ENCODE measurements at regions not wholly inside any gene's neighbourhood (a gene's known extent, or its start where the extent isn't known, plus 50 kb on each side); places are given as distances from the start of the nearest gene placed in this dataset.

GRCh38 chr7:12074889-12075288, 136.2 kb upstream of the TMEM106B start:
- DNase-seq (ENCODE audit: low spot score): no peak

- no peak for DNase-seq (ENCODE audit: low spot score)
Measured at GRCh38 chr7:12080006-12080405, 131.1 kb upstream of the TMEM106B start.

DNA sequence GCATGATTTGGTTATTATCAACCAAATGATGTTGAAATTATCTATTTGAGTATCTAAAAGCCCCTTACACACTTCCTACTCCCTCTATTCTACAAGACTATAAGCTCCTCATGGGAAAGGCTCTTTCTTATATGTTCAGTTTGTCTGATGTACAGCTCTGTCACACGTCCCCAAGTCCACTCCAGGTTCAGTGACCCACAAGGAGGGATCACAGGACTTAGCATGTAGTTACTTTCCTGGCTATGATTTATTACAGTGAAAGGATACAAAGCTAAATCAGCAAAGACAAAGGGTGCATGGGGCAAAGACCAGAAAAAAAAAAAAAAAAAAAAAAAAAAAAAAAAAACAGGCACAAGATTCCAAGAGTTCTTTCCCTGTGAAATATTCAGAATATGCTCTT, 125.6 kb upstream of the TMEM106B start:
- no peak for DNase-seq (ENCODE audit: low spot score)

DNA sequence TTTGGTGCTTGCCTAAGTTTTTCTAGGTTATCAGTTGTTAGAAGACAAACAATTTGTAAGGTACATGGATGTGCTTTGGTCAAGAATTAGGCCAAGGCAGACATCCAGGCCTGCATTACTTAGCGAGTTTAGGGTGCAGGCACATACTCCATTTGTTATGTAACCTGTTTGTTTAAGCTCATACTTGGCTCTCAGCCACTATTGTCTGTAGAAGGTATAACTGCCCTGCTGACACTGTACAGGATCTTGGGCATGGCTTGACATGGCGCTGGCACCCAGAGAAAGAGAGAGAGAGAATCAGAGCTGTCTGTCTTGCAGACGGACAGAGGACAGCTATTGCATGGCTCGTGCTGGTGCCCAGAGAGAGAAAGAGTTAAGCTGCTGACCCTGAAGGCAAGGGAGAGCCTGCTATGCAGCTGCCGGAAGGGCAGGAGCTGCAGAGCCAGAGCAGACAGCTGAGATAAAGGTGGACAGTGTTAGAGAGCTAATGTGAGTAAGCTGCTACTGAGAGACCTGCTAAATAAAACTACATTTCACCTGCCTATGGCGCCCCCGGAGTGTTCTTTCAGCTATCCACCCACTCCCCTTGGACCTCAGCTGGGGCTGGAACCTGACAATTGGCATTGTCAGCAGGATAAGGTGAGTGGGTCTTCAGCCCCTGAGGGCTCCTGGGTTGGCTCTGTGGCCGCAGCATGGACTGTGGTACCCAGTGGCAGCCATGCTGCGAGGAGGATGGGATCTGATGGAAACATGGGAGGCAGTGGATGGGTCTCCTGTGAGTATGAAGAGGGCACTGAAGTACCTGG, 120.9 kb upstream of the TMEM106B start:
- no peak for DNase-seq (ENCODE audit: low spot score)

GRCh38 chr7:12090757-12091221, 120.3 kb upstream of the TMEM106B start:
- no peak for DNase-seq (ENCODE audit: low spot score)

DNA sequence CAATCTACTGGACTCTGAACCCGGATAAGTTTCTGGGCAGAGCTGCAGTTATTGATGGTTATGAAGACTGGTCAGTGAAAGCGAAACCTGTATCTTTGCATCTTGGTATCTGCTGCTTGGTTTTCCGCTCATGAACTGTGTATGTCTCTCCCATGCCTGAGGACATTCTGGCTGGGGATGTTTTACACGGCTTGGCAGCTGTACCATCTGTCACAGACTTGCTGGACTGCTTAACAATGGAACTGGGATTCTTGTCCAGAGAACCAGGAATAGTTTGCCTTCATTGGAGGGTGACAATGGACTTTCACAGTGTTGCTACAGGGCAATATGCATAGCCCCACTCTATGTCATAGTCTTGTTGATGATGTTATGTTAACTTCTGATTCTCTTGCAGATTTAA, 119.9 kb upstream of the TMEM106B start:
- no peak for DNase-seq (ENCODE audit: low spot score)

DNA sequence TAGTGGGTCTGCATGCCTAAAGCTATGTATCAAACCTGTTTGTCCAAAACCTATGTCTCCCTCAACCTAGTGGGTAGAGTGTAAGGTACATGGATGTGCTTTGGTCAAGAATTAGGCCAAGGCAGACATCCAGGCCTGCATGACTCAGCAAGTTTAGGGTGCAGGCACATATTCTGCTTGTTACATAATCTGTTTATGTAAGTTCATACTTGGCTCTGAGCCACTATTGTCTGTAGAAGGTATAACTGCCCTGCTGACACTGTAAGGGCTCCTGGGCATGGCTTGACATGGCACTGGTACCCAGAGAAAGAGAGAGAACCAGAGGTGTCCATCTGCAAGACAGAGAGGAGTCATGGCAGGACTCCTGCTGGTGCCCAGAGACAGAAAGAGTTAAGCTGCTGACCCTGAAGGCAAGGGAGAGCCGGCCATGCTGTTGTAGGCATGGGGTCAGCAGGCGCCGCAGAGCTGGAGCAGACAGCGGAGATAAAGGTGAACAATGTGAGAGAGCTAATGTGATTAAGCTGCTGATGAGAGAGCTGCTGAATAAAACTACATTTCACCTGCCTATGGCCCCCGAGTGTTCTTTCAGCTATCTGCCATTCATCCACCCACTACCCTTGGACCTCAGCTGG, 118.5 kb upstream of the TMEM106B start:
- no peak for DNase-seq (ENCODE audit: low spot score)

GRCh38 chr7:12093365-12093764, 117.7 kb upstream of the TMEM106B start:
- no peak for DNase-seq (ENCODE audit: low spot score)

DNA sequence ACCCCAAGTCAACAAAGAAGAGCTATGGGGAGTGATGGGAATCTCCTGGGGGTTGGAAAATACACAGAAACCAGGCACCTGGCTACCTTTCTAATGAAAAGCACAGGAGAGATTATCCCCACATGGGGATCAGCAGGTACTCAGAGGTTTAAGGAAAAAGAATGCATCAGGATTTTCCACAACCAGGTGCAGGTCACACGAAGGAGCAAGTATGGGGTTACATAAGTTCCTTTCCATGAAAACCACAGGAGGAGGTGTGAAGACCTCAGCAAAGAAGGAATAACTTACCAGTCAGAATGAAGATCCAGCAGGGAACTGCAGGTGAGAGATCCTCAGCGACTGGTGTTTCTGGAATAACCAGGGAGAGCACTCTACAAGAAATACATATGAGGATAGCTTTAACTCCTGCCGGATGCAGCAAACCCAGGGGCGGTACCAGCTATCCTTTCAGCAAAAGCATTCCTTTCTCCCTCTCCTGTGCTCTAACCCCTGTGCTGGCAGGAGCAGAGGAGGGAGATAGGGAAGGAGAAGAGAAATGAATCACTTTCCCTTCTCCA, 116.7 kb upstream of the TMEM106B start:
- no peak for DNase-seq (ENCODE audit: low spot score)

GRCh38 chr7:12102126-12102525, 109.0 kb upstream of the TMEM106B start:
- DNase-seq (ENCODE audit: low spot score): no peak

- DNase-seq (ENCODE audit: low spot score): no peak
Measured at GRCh38 chr7:12102527-12102926, 108.6 kb upstream of the TMEM106B start.

GRCh38 chr7:12103948-12104347, 107.1 kb upstream of the TMEM106B start:
- no peak for DNase-seq (ENCODE audit: low spot score)

- no peak for DNase-seq (ENCODE audit: low spot score)
Measured at GRCh38 chr7:12107381-12107780, 103.7 kb upstream of the TMEM106B start.

GRCh38 chr7:12107841-12108254, 103.2 kb upstream of the TMEM106B start:
- no peak for DNase-seq (ENCODE audit: low spot score)

DNA sequence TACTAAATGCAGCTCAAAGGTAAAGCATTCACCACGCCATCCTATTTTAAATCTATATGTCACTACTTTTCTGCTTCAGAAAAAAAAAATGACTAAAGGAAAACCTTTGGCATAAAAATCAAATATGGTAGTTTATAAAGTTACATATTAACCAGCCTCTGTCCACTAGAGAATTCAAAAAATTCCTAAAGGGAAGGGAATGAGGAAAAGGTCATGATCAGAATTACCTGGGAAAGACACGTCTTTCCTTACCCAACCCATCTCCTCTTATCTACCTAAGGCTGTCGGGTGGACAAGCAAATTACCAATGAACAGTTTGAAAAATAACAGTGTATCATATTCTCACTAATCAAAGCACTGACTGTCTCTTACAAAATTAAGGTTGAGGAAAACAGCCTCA, 100.7 kb upstream of the TMEM106B start:
- no peak for DNase-seq (ENCODE audit: low spot score)

DNA sequence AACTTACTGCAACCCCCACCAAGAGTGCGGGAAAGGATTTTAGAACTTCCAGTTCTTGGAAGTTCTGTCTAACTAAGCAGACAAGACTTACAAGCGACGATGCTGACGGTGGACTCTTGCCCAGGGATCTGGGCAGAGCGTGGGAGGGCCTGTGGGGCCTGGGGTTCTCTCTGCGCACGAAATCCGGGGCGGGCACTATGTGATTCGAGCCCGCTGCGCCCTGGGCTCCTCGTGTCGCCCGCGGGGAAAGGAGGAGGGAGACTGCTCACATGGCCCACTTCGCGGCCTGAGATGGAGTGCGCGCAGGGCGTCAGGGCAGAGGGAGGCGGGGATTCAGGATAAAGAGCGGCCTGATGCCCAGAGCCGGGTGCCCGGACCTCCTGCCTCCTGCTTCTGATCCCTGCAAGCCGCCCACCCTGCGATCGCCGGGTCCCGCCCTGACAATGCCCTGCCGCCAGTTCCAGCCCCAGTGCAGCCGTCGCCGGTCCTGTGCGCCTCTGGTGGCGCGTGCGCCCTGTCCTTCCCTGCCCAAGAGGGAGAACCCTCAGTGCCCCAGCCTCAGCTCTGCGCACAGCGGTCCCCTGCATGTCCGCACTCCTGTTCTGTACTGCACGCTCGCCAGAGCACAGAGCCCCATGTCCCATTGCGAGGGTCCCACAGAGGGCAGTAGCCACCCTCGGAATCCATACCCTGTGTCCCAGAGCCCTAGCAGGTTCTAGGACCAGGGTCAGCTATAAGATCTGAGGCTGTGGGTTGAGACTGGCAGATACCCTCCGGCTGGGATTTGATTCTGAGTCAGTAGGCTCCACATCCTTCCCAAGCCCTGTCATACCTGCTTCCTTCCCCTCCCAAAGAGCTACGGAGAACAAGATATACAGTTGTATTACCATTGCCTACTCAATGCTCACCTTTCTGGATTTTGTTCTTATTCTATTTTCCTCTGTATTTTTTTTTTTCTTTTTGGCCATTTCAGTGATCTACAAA, 99.4 kb upstream of the TMEM106B start:
- DNase-seq (ENCODE audit: low spot score): peak; percentile 26

DNA sequence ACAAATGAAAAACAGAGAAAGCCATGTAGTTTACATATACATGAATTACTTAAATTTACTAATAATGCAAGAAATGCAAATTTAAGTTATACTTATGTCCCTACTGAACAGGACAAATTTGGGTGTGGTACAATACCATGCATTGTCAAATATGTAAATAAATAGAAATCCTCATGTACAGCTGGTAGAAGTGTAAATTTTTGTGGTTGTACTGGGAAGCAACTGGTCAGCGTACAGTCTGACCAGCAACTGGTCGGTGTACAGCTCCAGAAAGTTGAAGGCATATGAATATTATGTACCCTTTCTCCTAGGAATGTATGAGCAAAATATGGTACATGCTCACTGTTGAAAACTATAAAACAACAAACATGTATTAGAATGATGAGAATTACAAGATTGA, 93.9 kb upstream of the TMEM106B start:
- DNase-seq (ENCODE audit: low spot score): no peak

DNA sequence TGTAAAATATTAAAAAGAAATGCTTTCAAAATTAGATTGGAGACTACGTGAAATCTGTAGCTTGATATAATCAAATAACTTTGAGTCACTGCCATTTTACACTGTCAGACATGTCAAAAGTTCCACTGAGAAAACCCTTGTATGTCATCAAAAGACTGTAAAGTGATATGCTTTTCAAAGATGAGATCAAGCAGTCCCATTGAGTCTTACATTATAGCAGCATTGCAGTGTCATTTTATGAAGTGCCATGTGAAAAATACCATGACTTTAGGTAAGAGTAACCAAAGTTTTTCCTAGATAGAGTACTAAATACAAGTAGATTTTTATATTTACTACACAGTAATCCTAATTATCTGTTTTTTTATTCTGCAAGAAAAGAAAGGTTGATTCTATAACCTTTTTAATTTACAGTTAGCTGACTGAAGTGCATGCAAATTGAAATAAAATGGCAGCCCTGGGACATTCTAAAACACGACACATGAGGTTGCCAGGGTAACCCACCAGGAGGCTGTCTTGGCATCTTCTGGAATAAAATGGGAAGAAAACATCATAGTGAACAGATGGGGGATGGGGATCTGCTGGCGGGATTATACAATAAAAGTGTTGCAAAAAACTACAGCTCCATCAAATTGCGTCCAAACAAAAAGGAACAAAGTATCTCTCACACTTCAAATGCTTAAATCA, 91.3 kb upstream of the TMEM106B start:
- no peak for DNase-seq (ENCODE audit: low spot score)

DNA sequence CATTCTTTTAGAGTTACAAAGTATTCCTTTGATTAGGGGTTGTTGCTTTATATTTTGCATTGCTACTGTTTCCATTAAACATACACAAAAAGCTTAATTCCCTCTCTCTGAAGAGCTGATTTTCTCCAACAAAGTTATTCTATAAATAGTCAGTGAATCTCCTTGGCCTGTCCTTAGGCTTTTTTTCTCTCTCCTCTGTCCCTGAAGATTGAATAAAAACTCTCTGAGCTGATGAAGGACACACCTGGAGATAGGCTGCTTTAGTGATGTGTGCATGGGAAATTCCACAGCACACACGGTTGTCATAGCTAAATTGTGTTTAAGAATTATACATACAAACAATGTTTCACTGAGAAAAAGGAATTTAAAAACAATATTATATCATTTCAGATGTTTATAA, 90.5 kb upstream of the TMEM106B start:
- DNase-seq (ENCODE audit: low spot score): no peak

- DNase-seq (ENCODE audit: low spot score): no peak
Measured at GRCh38 chr7:12123172-12123571, 87.9 kb upstream of the TMEM106B start.

DNA sequence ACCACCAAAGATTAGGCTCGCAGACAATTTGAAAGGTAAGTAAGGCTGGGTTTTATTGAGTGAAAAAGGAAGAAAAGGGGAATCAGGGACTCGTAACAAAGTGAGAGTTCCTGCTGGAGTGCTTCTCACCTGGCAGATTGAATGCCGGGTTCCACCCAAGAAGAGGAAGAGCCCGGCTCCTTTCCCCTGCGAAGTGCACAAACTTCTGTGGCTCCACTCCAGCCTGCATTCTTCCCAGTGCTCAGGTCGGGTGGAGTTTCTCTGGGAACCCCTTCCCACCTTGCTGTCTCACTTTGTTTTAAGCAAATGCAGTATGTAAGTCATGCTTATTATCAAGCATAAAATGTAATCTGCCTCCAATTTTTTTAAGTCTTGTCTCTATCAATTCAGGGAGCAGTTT, 87.1 kb upstream of the TMEM106B start:
- no peak for DNase-seq (ENCODE audit: low spot score)

GRCh38 chr7:12127455-12127854, 83.6 kb upstream of the TMEM106B start:
- no peak for DNase-seq (ENCODE audit: low spot score)
